22Rv1 (cell line): ENCODE measurements at regions not wholly inside any gene's neighbourhood (a gene's known extent, or its start where the extent isn't known, plus 50 kb on each side); places are given as distances from the start of the nearest gene placed in this dataset.

Source experiments
- ZFX ChIP-seq: fragments of 450-650 bp; IDR thresholded peaks from 2 replicates; pipeline ENCODE4 v1.6.1; 2017; ENCODE audit warnings: antibody characterized with exemption, borderline replicate concordance
- TF ChIP-seq, protein P1 (sequence below): fragments of 450-650 bp; IDR thresholded peaks from 2 replicates; pipeline ENCODE4 v1.5.1; 2017; ENCODE audit warnings: mild to moderate bottlenecking

DNA sequence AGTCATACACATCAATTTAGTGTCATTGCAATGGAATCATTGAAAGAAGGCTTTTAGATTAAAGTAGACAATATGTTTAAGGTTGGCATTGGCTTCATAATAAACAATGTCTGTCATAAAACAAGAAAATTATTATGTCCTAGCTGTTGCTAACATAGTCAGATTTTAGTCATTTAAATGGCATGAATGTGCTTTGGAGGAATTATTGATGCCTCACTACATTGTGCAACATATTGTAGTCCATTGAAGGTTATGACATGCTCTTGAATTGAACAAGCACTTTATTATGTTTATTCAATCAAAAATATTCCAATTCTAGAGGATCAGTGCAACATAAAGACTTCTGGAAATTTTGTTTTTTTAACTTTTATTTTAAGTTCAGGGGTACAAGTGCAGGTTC is 489.8 kb upstream of the AMOT start:
- TF ChIP-seq, protein P1, sequence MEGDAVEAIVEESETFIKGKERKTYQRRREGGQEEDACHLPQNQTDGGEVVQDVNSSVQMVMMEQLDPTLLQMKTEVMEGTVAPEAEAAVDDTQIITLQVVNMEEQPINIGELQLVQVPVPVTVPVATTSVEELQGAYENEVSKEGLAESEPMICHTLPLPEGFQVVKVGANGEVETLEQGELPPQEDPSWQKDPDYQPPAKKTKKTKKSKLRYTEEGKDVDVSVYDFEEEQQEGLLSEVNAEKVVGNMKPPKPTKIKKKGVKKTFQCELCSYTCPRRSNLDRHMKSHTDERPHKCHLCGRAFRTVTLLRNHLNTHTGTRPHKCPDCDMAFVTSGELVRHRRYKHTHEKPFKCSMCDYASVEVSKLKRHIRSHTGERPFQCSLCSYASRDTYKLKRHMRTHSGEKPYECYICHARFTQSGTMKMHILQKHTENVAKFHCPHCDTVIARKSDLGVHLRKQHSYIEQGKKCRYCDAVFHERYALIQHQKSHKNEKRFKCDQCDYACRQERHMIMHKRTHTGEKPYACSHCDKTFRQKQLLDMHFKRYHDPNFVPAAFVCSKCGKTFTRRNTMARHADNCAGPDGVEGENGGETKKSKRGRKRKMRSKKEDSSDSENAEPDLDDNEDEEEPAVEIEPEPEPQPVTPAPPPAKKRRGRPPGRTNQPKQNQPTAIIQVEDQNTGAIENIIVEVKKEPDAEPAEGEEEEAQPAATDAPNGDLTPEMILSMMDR: no peak
- TF ChIP-seq ZFX: no peak
